ENCODE measurements at regions not wholly inside any gene's neighbourhood (a gene's known extent, or its start where the extent isn't known, plus 50 kb on each side); places are given as distances from the start of the nearest gene placed in this dataset.

DNA sequence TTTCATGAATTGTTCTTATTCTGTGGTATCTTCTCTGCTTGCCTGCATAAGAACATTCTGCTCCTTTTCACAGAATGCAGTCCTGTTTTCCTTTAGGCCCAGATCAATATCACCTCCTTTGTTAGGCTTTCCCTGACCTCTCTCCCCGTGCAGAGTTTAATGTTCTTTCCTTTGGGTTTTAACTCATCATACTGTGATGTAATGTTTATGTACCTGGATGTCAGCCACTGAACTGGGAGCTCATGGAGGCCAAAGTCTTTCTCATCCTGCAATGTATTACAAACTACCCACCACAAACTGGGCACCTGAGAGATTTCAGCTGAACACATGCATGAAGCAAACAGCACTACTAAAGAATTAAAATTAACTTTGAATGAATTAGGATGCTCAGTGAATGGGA lies 192.8 kb upstream of the RORA start:
- ChIA-PET POLR2A (no interaction called here), CTCF (no interaction called here)
- TF ChIP-seq, protein P1, sequence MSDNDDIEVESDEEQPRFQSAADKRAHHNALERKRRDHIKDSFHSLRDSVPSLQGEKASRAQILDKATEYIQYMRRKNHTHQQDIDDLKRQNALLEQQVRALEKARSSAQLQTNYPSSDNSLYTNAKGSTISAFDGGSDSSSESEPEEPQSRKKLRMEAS (IDR thresholded peaks at IDR 0.05; ENCODE audit: insufficient read depth, insufficient read length): no peak
- TF ChIP-seq GATA2 (IDR thresholded peaks at IDR 0.05; ENCODE audit: insufficient read depth, insufficient read length, low read depth, low read length) (no peak), EZH2 (IDR thresholded peaks at IDR 0.05; ENCODE audit: borderline replicate concordance, low read depth, low read length, severe bottlenecking) (no peak), JUN (IDR thresholded peaks at IDR 0.05; ENCODE audit: borderline replicate concordance, insufficient read depth, insufficient read length, low read depth) (no peak), MYC (IDR thresholded peaks at IDR 0.05; ENCODE audit: low read depth, low read length) (no peak), FOS (IDR thresholded peaks at IDR 0.05; ENCODE audit: borderline replicate concordance, insufficient read depth, low read length) (no peak), POLR2A (IDR thresholded peaks at IDR 0.05; ENCODE audit: low read depth, low read length) (no peak), POLR2AphosphoS5 (IDR thresholded peaks at IDR 0.05; ENCODE audit: insufficient read depth, low read depth, low read length) (no peak)
- TF ChIP-seq, protein P2, sequence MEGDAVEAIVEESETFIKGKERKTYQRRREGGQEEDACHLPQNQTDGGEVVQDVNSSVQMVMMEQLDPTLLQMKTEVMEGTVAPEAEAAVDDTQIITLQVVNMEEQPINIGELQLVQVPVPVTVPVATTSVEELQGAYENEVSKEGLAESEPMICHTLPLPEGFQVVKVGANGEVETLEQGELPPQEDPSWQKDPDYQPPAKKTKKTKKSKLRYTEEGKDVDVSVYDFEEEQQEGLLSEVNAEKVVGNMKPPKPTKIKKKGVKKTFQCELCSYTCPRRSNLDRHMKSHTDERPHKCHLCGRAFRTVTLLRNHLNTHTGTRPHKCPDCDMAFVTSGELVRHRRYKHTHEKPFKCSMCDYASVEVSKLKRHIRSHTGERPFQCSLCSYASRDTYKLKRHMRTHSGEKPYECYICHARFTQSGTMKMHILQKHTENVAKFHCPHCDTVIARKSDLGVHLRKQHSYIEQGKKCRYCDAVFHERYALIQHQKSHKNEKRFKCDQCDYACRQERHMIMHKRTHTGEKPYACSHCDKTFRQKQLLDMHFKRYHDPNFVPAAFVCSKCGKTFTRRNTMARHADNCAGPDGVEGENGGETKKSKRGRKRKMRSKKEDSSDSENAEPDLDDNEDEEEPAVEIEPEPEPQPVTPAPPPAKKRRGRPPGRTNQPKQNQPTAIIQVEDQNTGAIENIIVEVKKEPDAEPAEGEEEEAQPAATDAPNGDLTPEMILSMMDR (IDR thresholded peaks at IDR 0.05; ENCODE audit: extremely low read depth in 1 of 2, insufficient read depth in 1 of 2, low read depth in 1 of 2, low read length in 2 of 2): no peak
- H3K9me3 ChIP-seq (replicated peaks; ENCODE audit: control insufficient read depth, insufficient read depth, low read length): no peaks in the 10 kb centered on the region
- no peak overlapping the region for H3K27ac ChIP-seq (ENCODE audit: insufficient read depth, low read depth, low read length)
- H4K20me1 ChIP-seq (replicated peaks; ENCODE audit: control insufficient read depth, extremely low read depth, insufficient read depth, low read length): no peaks in the 10 kb centered on the region
- no peak overlapping the region for H3K9ac ChIP-seq (replicated peaks; ENCODE audit: extremely low read depth, insufficient read depth, low read length)
- no peaks in the 10 kb centered on the region for H3K4me1 ChIP-seq (ENCODE audit: control insufficient read depth, extremely low read depth, insufficient read depth, low read length)
- H3K36me3 ChIP-seq (ENCODE audit: control insufficient read depth in 2 of 2, extremely low read depth in 1 of 2, insufficient read depth in 2 of 2, low read length in 2 of 2): no peaks in the 10 kb centered on the region
- FAIRE-seq (no peak), DNase-seq (ENCODE audit: low read depth, low spot score) (no peak)
- no TSS peak for BruUV-seq (replicated peaks)
- dilution Hi-C loops (cut with MboI; ENCODE audit: extremely low pct_ligation_motif_present, low sequenced_read_pairs): no loop called here
- no peak overlapping the region for H2AFZ ChIP-seq (ENCODE audit: low read depth, low read length)
- intact Hi-C loops (cut with micrococcal nuclease): no loop called here
- H3K9me1 ChIP-seq (replicated peaks; ENCODE audit: control insufficient read depth, extremely low read depth, insufficient read depth, low read length): no peaks in the 10 kb centered on the region
- H3K4me3 ChIP-seq (replicated peaks in 1 of 3; ENCODE audit: insufficient read depth in 1 of 3, low read depth in 1 of 3, low read length in 3 of 3): no peak overlapping the region
- H3K27me3 ChIP-seq (ENCODE audit: control insufficient read depth in 2 of 2, insufficient read depth in 2 of 2, low read length in 2 of 2): peaks cover 0 to 2% of the 10 kb centered on the region in 2 experiments
- H3K4me2 ChIP-seq (ENCODE audit: insufficient read depth, low read length): no peak overlapping the region
- H3K79me2 ChIP-seq (ENCODE audit: control insufficient read depth, insufficient read depth, low read length): no peaks in the 10 kb centered on the region
